ENCODE measurements at regions not wholly inside any gene's neighbourhood (a gene's known extent, or its start where the extent isn't known, plus 50 kb on each side); places are given as distances from the start of the nearest gene placed in this dataset.

GRCh38 chr7:15848901-15849300, 162.4 kb upstream of the MEOX2 start:
- in situ Hi-C loops (cut with HindIII; ENCODE audit: low sequenced_read_pairs) = no loop called here
- no peak overlapping the region for H3K4me3 ChIP-seq (ENCODE audit: low read depth, low read length)
- no peak for TF ChIP-seq CTCF (IDR thresholded peaks at IDR 0.05; ENCODE audit: low read depth, low read length, missing control alignments)

GRCh38 chr7:15848362-15848761, 161.9 kb upstream of the MEOX2 start:
- in situ Hi-C loops (cut with HindIII; ENCODE audit: low sequenced_read_pairs) = no loop called here
- DNase-seq (ENCODE audit: low read depth) = no peak
- H3K4me3 ChIP-seq (ENCODE audit: low read depth, low read length) = no peak overlapping the region
- no peak for TF ChIP-seq CTCF (IDR thresholded peaks at IDR 0.05; ENCODE audit: low read depth, low read length, missing control alignments)

More at GRCh38 chr7:15848901-15849300, 162.4 kb upstream of the MEOX2 start:
- no peak for DNase-seq (ENCODE audit: low read depth)

GRCh38 chr7:15845868-15846267, 159.4 kb upstream of the MEOX2 start:
- DNase-seq (ENCODE audit: low read depth) = no peak
- no peak overlapping the region for H3K4me3 ChIP-seq (ENCODE audit: low read depth, low read length)
- in situ Hi-C loops (cut with HindIII; ENCODE audit: low sequenced_read_pairs) = no loop called here
- TF ChIP-seq CTCF (IDR thresholded peaks at IDR 0.05; ENCODE audit: low read depth, low read length, missing control alignments) = no peak

GRCh38 chr7:15845461-15845860, 159.0 kb upstream of the MEOX2 start:
- no peak for TF ChIP-seq CTCF (IDR thresholded peaks at IDR 0.05; ENCODE audit: low read depth, low read length, missing control alignments)
- DNase-seq (ENCODE audit: low read depth) = no peak
- in situ Hi-C loops (cut with HindIII; ENCODE audit: low sequenced_read_pairs) = no loop called here
- H3K4me3 ChIP-seq (ENCODE audit: low read depth, low read length) = no peak overlapping the region

- DNase-seq (ENCODE audit: low read depth) = no peak
- in situ Hi-C loops (cut with HindIII; ENCODE audit: low sequenced_read_pairs) = no loop called here
- TF ChIP-seq CTCF (IDR thresholded peaks at IDR 0.05; ENCODE audit: low read depth, low read length, missing control alignments) = no peak
- H3K4me3 ChIP-seq (ENCODE audit: low read depth, low read length) = peak overlapping the region; percentile 26
Observed at GRCh38 chr7:15839416-15840100, 153.1 kb upstream of the MEOX2 start.

GRCh38 chr7:15838265-15838664, 151.8 kb upstream of the MEOX2 start:
- in situ Hi-C loops (cut with HindIII; ENCODE audit: low sequenced_read_pairs) = no loop called here
- no peak for DNase-seq (ENCODE audit: low read depth)
- H3K4me3 ChIP-seq (ENCODE audit: low read depth, low read length) = no peak overlapping the region
- no peak for TF ChIP-seq CTCF (IDR thresholded peaks at IDR 0.05; ENCODE audit: low read depth, low read length, missing control alignments)

Data from astrocyte of the cerebellum (primary cell).